Spleen (tissue), 11 donors: ENCODE measurements at regions not wholly inside any gene's neighbourhood (a gene's known extent, or its start where the extent isn't known, plus 50 kb on each side); places are given as distances from the start of the nearest gene placed in this dataset.

ENCODE experiments used
- DNase-seq: peaks from one replicate; pipeline ENCODE4 v3.0.0-alpha.2; 2020
- H3K27ac ChIP-seq, 8 donors: fragments of 200-600 bp; sonication (generic) in 7 of 8; 1 replicate in 4 of 8; 2 replicates in 4 of 8; pipeline versions ENCODE4 v1.5.0 to v1.8.0; 2016 to 2021; ENCODE audit warnings: inconsistent platforms in 4 of 8, mild to moderate bottlenecking in 4 of 8, moderate library complexity in 1 of 8
- H3K27me3 ChIP-seq, 7 donors: fragments of 200-600 bp; sonication (generic) in 6 of 7; replicated peaks in 1 of 7; 1 replicate in 4 of 7; 2 replicates in 3 of 7; pipeline versions ENCODE4 v1.5.0 to v1.8.0; 2016 to 2021; ENCODE audit warnings: inconsistent platforms in 3 of 7, mild to moderate bottlenecking in 1 of 7
- H3K36me3 ChIP-seq, 6 donors: fragments of 200-600 bp; sonication (generic) in 5 of 6; 1 replicate in 4 of 6; 2 replicates in 2 of 6; pipeline versions ENCODE4 v1.5.0 to v1.8.0; 2016 to 2021; ENCODE audit warnings: inconsistent platforms in 2 of 6
- H3K4me1 ChIP-seq, 6 donors: fragments of 200-600 bp; sonication (generic) in 5 of 6; 1 replicate in 3 of 6; 2 replicates in 3 of 6; pipeline versions ENCODE4 v1.5.0 to v1.8.0; 2016 to 2021; ENCODE audit warnings: inconsistent platforms in 3 of 6
- H3K4me3 ChIP-seq, 8 donors: fragments of 200-600 bp; sonication (generic) in 7 of 8; 1 replicate in 4 of 8; 2 replicates in 4 of 8; pipeline versions ENCODE4 v1.5.0 to v1.8.0; 2016 to 2021; ENCODE audit warnings: inconsistent platforms in 4 of 8, mild to moderate bottlenecking in 4 of 8, moderate library complexity in 2 of 8
- H3K9me3 ChIP-seq, 8 donors: fragments of 200-600 bp; sonication (generic) in 7 of 8; 1 replicate in 4 of 8; 2 replicates in 4 of 8; pipeline versions ENCODE4 v1.5.0 to v1.8.0; 2016 to 2021; ENCODE audit warnings: inconsistent platforms in 4 of 8
- CTCF ChIP-seq, 11 experiments: fragments of 200-600 bp in 7 of 11; fragments of 450-650 bp in 4 of 11; sonication (generic) in 4 of 11; IDR thresholded peaks in 8 of 11; conservative IDR thresholded peaks in 3 of 11; 1 replicate in 7 of 11; 2 replicates in 4 of 11; pipeline versions ENCODE4 v1.4.0 to v1.8.0; 2016 to 2021; ENCODE audit warnings: antibody characterized with exemption in 11 of 11, inconsistent platforms in 4 of 11, mild to moderate bottlenecking in 1 of 11
- POLR2A ChIP-seq, 3 donors: fragments of 450-650 bp; IDR thresholded peaks; one replicate each; pipeline ENCODE4 v1.5.1; 2017; ENCODE audit warnings: antibody characterized with exemption in 3 of 3, mild to moderate bottlenecking in 1 of 3
- POLR2AphosphoS5 ChIP-seq, 3 donors: sonication (generic); formaldehyde crosslinking; IDR thresholded peaks; one replicate each; pipeline ENCODE4 v1.5.1; 2017; ENCODE audit warnings: antibody characterized with exemption in 3 of 3
- WGBS, 5 donors: extraction: QIAGEN DNeasy Blood & Tissue Kit in 3 of 5; methylation state at CpG; one replicate each; pipeline versions ENCODE4 v1.1.5 to v1.1.7; 2013 to 2018; 5-methylcytosine and 5-hydroxymethylcytosine counted together
- intact Hi-C: fragments of 100-400 bp; cut with DNase I; formaldehyde crosslinking; loops from one replicate; pipeline ENCODE4 v1.15.0; 2023; ENCODE audit warnings: low total_unique reads
- donor health status: healthy with polysubstance abuse.
- donor health status: DM: no; HTN: no; CAD: no; lungs with moderate emphysema.
- donor health status: DM: no; HTN: no; CAD: no.
- donor health status: Bipolar disorder and iron deficiency.
- donor health status: healthy.
- donor health status: DM: no; HTN: no; CAD: no.
- donor health status: DM: yes; HTN: yes; CAD: no.

GRCh38 chr13:86090181-86090580 lies 291.0 kb upstream of the SLITRK6 start:
- H3K27me3 ChIP-seq = no peaks in the 10 kb centered on the region
- intact Hi-C loops = no loop called here
- H3K9me3 ChIP-seq = peaks cover 0 to 4% (median 0%) of the 10 kb centered on the region in 8 donors
- no peaks in the 10 kb centered on the region for H3K4me1 ChIP-seq
- no peak for DNase-seq
- no peak overlapping the region for H3K4me3 ChIP-seq
- 24 to 51% (median 32%) methylated on average over 2 of the region's 2 CpGs for WGBS, 5 donors
- no peaks in the 10 kb centered on the region for H3K36me3 ChIP-seq
- H3K27ac ChIP-seq = no peak overlapping the region
- no peak for TF ChIP-seq POLR2AphosphoS5 (IDR thresholded peaks at IDR 0.05)
- no peak for TF ChIP-seq CTCF (IDR thresholded peaks at IDR 0.05 in 8 of 11, conservative IDR thresholded peaks at IDR 0.05 in 3 of 11)
- TF ChIP-seq POLR2A (IDR thresholded peaks at IDR 0.05) = no peak

- Histone ChIP-seq H3K9me3 (peaks cover 0 to 2% (median 0%) of the 10 kb centered on the region in 8 donors), H3K27ac (no peak overlapping the region), H3K4me3 (no peak overlapping the region), H3K36me3 (no peaks in the 10 kb centered on the region), H3K4me1 (no peaks in the 10 kb centered on the region), H3K27me3 (no peaks in the 10 kb centered on the region)
- intact Hi-C loops = no loop called here
- no peak for DNase-seq
- TF ChIP-seq CTCF (IDR thresholded peaks at IDR 0.05 in 8 of 11, conservative IDR thresholded peaks at IDR 0.05 in 3 of 11) (no peak), POLR2AphosphoS5 (IDR thresholded peaks at IDR 0.05) (no peak), POLR2A (IDR thresholded peaks at IDR 0.05) (no peak)
These were observed 288.0 kb upstream of the SLITRK6 start for GRCh38 chr13:86087244-86087643.

GRCh38 chr13:86085890-86086289 lies 286.7 kb upstream of the SLITRK6 start:
- no peak overlapping the region for H3K27ac ChIP-seq
- no peaks in the 10 kb centered on the region for H3K36me3 ChIP-seq
- TF ChIP-seq POLR2AphosphoS5 (IDR thresholded peaks at IDR 0.05) = no peak
- TF ChIP-seq POLR2A (IDR thresholded peaks at IDR 0.05) = no peak
- TF ChIP-seq CTCF (IDR thresholded peaks at IDR 0.05 in 8 of 11, conservative IDR thresholded peaks at IDR 0.05 in 3 of 11) = no peak
- DNase-seq = no peak
- no peaks in the 10 kb centered on the region for H3K4me1 ChIP-seq
- intact Hi-C loops = no loop called here
- H3K27me3 ChIP-seq = no peaks in the 10 kb centered on the region
- H3K9me3 ChIP-seq = no peaks in the 10 kb centered on the region
- H3K4me3 ChIP-seq = no peak overlapping the region

- Histone ChIP-seq H3K27me3 (no peaks in the 10 kb centered on the region), H3K4me3 (no peak overlapping the region), H3K9me3 (no peaks in the 10 kb centered on the region), H3K4me1 (no peaks in the 10 kb centered on the region), H3K36me3 (no peaks in the 10 kb centered on the region), H3K27ac (no peak overlapping the region)
- DNase-seq = no peak
- TF ChIP-seq POLR2AphosphoS5 (IDR thresholded peaks at IDR 0.05) = no peak
- TF ChIP-seq POLR2A (IDR thresholded peaks at IDR 0.05) = no peak
- no peak for TF ChIP-seq CTCF (IDR thresholded peaks at IDR 0.05 in 8 of 11, conservative IDR thresholded peaks at IDR 0.05 in 3 of 11)
- intact Hi-C loops = no loop called here
These were observed 282.9 kb upstream of the SLITRK6 start for GRCh38 chr13:86082121-86082520.
